SU-DHL-6 (cell line): ENCODE measurements at regions not wholly inside any gene's neighbourhood (a gene's known extent, or its start where the extent isn't known, plus 50 kb on each side); places are given as distances from the start of the nearest gene placed in this dataset.

Source experiments
- CTCF ChIP-seq: fragments of 200-600 bp; sonication (generic); IDR thresholded peaks from one replicate; pipeline ENCODE4 v1.5.1; 2017; ENCODE audit warnings: antibody characterized with exemption, mild to moderate bottlenecking, low read length, moderate library complexity; ENCODE audit not compliant: insufficient read depth, poor library complexity, severe bottlenecking
- EZH2phosphoT487 ChIP-seq: fragments of 200-600 bp; sonication (generic), shearing (Covaris generic); conservative IDR thresholded peaks from 2 replicates; pipeline ENCODE4 v1.6.1; 2018; ENCODE audit warnings: mild to moderate bottlenecking, antibody characterized with exemption, low read length, moderate library complexity, mixed read lengths

- TF ChIP-seq CTCF: no peak
- TF ChIP-seq EZH2phosphoT487: no peak
Observed at GRCh38 chr3:103684904-103685303, 1250.1 kb downstream of the ZPLD1 start.
